Aorta (tissue), 5 donors: ENCODE measurements at regions not wholly inside any gene's neighbourhood (a gene's known extent, or its start where the extent isn't known, plus 50 kb on each side); places are given as distances from the start of the nearest gene placed in this dataset.

Experiments used
- ATAC-seq: fragments of 200-7000 bp; cut with Tn5 transposase; one replicate; pipeline ENCODE4 v1.9.1; 2022; ENCODE audit warnings: moderate library complexity; ENCODE audit not compliant: low FRiP score
- DNase-seq, 2 donors: peaks; one replicate each; pipeline ENCODE4 v3.0.0-alpha.2; 2020
- H3K27ac ChIP-seq, 2 donors: one replicate each; pipeline ENCODE4 v1.5.1; 2013; ENCODE audit warnings: low read length in 2 of 2, mild to moderate bottlenecking in 2 of 2, moderate library complexity in 2 of 2, control low read depth in 1 of 2, inconsistent platforms in 1 of 2, low read depth in 1 of 2
- H3K27me3 ChIP-seq, 2 donors: one replicate each; pipeline ENCODE4 v1.6.1; 2013; ENCODE audit warnings: control low read depth in 1 of 2, low read length in 1 of 2, mild to moderate bottlenecking in 1 of 2, moderate library complexity in 1 of 2; ENCODE audit not compliant: insufficient read depth in 2 of 2, control insufficient read depth in 1 of 2
- H3K36me3 ChIP-seq, 2 donors: one replicate each; pipeline ENCODE4 v1.6.1; 2013; ENCODE audit warnings: control low read depth in 1 of 2, low read length in 1 of 2, mild to moderate bottlenecking in 1 of 2; ENCODE audit not compliant: insufficient read depth in 2 of 2, control insufficient read depth in 1 of 2
- H3K4me1 ChIP-seq, 2 donors: one replicate each; pipeline ENCODE4 v1.6.1; 2013; ENCODE audit warnings: low read length in 2 of 2, control low read depth in 1 of 2, mild to moderate bottlenecking in 1 of 2, moderate library complexity in 1 of 2; ENCODE audit not compliant: insufficient read depth in 2 of 2, control insufficient read depth in 1 of 2
- H3K4me3 ChIP-seq, 2 donors: one replicate each; pipeline ENCODE4 v1.5.1; 2013; ENCODE audit warnings: low read length in 2 of 2, control low read depth in 1 of 2, mild to moderate bottlenecking in 1 of 2
- H3K9me3 ChIP-seq: one replicate; pipeline ENCODE4 v1.6.1; 2013; ENCODE audit warnings: mild to moderate bottlenecking, low read length; ENCODE audit not compliant: control insufficient read depth
- WGBS, 2 donors: extraction: QIAGEN DNeasy Blood & Tissue Kit; methylation state at CpG; one replicate each; pipeline ENCODE4 v1.1.7; 2013; 5-methylcytosine and 5-hydroxymethylcytosine counted together
- intact Hi-C, 2 donors: fragments of 100-400 bp; cut with DNase I; formaldehyde crosslinking; loops; one replicate each; pipeline versions ENCODE4 v1.14.2 to v1.15.0; 2022
- donor health status: healthy with polysubstance abuse.
- donor health status: Bipolar disorder and iron deficiency.
- donor health status: DM: no; HTN: no; CAD: no.
- donor health status: DM: no; HTN: no; CAD: no.
- donor health status: DM: yes; HTN: yes; CAD: no.

DNA sequence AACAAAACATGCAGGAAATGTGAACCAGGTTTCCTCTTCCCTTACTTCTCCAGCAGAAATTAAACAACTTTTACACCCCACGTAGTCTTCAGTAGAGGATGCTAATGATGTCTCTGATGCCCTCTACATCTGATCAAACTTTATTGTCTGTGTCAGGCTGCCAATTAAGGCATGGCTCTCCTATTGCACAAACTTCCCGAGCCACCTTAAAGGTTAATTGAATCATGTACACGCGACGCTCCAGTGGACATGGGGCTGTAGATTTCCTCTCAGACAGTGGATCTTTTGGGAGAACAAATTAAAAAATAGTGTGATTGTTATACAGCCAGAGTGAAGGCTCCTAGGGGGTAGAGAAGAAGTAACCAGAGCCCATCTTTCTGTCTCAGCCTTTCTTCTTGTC is 301.6 kb downstream of the SMAD2 start:
- ATAC-seq: no peak
- Histone ChIP-seq H3K4me3 (no peak overlapping the region), H3K27me3 (no peaks in the 10 kb centered on the region), H3K36me3 (no peaks in the 10 kb centered on the region), H3K9me3 (no peaks in the 10 kb centered on the region), H3K4me1 (no peaks in the 10 kb centered on the region), H3K27ac (no peak overlapping the region)
- WGBS, 2 donors: 60 to 63% methylated on average over 5 of the region's 5 CpGs
- intact Hi-C loops: loop anchor here in 1 of 2 donors (10.0 kb wide), 1 partner anchor 56 kb away; no protein-coding TSS in a partner anchor
- no peak for DNase-seq

DNA sequence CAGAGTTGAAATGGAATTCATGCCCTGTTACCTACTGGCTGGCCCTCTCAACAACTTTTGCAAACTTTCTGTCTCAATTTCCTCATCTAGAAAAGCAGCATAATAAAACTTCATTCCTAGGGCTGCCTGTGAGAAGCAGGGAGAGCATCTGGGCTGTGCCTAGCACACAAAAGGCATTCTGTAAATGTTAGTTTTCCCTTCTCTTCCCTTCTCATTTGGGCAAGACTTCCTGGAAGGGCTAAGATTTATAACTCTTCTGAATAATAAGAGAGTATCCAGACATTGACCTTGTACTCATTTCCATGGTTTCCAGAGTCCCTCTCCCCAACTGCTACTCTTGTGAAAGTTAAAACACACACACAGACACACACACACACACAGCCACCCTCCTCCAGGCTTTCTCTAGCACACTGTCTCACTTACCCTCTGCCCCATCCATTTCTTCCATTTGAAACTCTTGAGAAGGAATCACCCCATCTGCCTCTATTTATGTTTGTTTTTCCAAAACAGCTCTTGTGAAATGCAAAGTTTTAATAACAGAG is 302.1 kb downstream of the SMAD2 start:
- ATAC-seq (no peak), DNase-seq (no peak)
- H3K27ac ChIP-seq: no peak overlapping the region
- no peak overlapping the region for H3K4me3 ChIP-seq
- no peaks in the 10 kb centered on the region for H3K9me3 ChIP-seq
- intact Hi-C loops: loop anchor here in 1 of 2 donors (10.0 kb wide), 1 partner anchor 56 kb away; no protein-coding TSS in a partner anchor
- no peaks in the 10 kb centered on the region for H3K4me1 ChIP-seq
- H3K27me3 ChIP-seq: no peaks in the 10 kb centered on the region
- H3K36me3 ChIP-seq: no peaks in the 10 kb centered on the region

DNA sequence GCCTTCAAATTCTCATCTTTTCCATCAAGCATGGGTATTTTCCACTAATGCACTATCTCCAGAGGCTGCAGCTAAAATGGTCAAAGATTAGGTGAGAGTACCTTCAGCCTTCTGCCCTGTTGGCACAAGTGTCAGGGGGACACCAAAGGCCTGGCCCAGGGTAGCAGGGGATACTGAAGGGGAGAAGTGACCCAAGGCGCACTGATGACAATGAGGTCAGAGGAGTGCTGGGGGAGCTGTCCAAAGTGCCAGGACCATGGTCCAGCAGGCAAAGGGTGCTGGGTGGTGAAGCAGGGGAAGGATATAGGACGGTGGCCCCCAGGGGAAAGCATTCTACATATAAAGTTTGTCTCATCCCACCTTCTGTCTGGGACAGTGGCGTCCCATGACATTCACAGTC is 303.4 kb downstream of the SMAD2 start:
- ATAC-seq: no peak
- no peak for DNase-seq
- Histone ChIP-seq H3K36me3 (no peaks in the 10 kb centered on the region), H3K27ac (no peak overlapping the region), H3K4me1 (no peaks in the 10 kb centered on the region), H3K27me3 (no peaks in the 10 kb centered on the region), H3K9me3 (no peaks in the 10 kb centered on the region), H3K4me3 (no peak overlapping the region)
- intact Hi-C loops: loop anchor here in 1 of 2 donors (10.0 kb wide), 1 partner anchor 58 kb away; no protein-coding TSS in a partner anchor
- 57 to 67% methylated on average over 3 of the region's 3 CpGs for WGBS, 2 donors

DNA sequence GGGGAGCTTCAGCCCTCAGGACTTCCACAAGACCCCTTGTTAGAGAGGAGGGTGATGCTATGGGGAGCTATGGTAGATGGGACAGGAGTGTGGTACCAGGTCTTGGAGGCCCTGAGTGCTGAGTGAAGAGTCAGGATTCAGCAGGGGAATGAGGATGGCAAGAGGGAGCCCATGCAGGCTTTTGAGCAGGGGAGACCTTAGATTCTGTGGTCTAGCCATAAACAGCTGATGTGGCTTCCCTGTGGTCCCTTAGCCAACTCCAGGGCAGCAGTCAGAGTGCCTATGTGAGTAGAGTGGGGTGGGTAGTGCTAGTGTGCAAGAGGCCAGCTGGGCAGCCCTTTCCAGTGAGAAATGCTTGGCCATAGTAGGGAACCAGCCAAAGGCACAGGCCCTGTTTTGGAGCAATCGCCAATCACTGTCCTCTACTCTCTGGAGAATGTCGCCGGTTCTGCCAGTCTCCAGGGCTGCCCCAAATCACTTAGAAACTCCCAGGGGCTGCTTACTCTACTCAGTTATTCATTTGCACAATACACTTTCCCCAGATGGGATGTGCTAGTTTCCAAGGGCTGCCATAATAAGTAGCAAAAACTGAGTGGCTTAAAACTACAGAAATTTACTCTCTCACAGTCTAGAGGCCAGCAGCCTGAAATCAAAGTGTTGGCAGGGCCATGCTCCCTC is 310.5 kb downstream of the SMAD2 start:
- Histone ChIP-seq H3K36me3 (no peaks in the 10 kb centered on the region), H3K27me3 (no peaks in the 10 kb centered on the region), H3K9me3 (peaks cover 1% of the 10 kb centered on the region), H3K27ac (no peak overlapping the region), H3K4me3 (no peak overlapping the region), H3K4me1 (no peaks in the 10 kb centered on the region)
- intact Hi-C loops: loop anchor here in 1 of 2 donors (10.0 kb wide), 1 partner anchor 65 kb away; no protein-coding TSS in a partner anchor
- ATAC-seq: no peak
- WGBS, 2 donors: 79 to 86% methylated on average over 3 of the region's 3 CpGs
- DNase-seq: no peak

DNA sequence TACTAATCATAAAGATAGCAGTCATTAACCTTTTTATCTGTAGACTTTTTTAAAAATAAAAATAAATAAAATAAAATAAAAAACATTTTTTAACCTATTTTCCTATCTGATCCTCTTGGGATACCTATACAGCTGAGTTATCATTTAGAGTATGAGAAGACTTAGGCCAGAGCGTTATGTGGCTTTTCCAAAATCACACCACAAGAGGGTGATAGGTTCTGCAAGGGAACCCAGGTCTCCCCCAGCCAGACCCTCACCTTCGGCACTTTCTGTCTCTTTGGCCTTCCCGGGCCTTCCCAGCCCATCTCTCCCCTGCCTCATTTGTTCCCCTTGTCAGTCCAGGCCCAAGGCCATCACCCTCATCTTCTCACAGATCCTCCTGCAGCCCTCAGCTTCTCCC is 311.7 kb downstream of the SMAD2 start:
- Histone ChIP-seq H3K9me3 (peaks cover 1% of the 10 kb centered on the region), H3K4me3 (no peak overlapping the region), H3K27me3 (no peaks in the 10 kb centered on the region), H3K27ac (no peak overlapping the region), H3K4me1 (no peaks in the 10 kb centered on the region), H3K36me3 (no peaks in the 10 kb centered on the region)
- no peak for ATAC-seq
- no peak for DNase-seq
- WGBS, 2 donors: 84 to 89% methylated on average over 3 of the region's 3 CpGs
- intact Hi-C loops: no loop called here

DNA sequence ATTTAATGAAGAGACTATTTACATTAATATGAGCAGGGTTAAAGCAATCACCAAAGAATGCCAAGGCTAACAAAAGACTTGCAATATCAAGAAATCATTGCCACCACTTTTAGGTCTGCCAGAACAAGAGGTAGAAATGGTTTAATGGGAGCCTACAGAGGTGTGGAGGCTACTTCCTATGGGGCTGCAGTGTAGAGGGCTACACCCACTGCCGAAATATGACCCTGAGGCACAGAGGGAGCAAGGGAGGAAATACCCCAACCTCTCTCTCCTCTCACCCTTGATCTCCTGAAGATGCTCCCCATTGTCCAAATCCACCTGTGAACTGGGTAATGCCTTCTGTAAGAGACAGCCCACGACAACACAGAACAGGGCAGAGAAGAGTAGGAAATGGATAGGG is 315.4 kb downstream of the SMAD2 start:
- Histone ChIP-seq H3K27me3 (no peaks in the 10 kb centered on the region), H3K27ac (no peak overlapping the region), H3K4me1 (no peaks in the 10 kb centered on the region), H3K4me3 (no peak overlapping the region), H3K36me3 (no peaks in the 10 kb centered on the region), H3K9me3 (peaks cover 5% of the 10 kb centered on the region)
- ATAC-seq: no peak
- no peak for DNase-seq
- intact Hi-C loops: no loop called here
- WGBS, 2 donors: 62 to 79% methylated on average over 2 of the region's 2 CpGs

DNA sequence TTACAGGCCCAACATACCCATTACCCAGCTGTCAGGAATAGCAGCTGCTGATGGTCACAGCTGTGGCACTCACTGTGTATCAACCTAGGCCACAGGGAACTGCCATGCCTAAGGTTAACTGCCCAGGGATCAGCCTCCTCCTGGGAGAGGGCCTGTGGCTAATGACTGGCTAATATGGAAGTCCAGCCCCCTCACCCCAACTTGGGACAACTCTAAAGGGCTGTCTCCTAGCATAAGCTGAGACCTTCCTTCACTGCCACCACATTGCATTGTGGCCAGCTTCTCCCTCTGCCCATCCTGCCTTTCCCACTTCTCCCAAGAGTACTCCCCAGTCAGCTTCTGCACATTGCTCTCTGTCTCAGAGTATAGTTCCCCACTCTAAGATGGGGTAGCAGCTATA is 316.5 kb downstream of the SMAD2 start:
- no peaks in the 10 kb centered on the region for H3K4me1 ChIP-seq
- no peaks in the 10 kb centered on the region for H3K36me3 ChIP-seq
- no peak overlapping the region for H3K27ac ChIP-seq
- DNase-seq (no peak), ATAC-seq (no peak)
- peaks cover 5% of the 10 kb centered on the region for H3K9me3 ChIP-seq
- no peak overlapping the region for H3K4me3 ChIP-seq
- no peaks in the 10 kb centered on the region for H3K27me3 ChIP-seq
- intact Hi-C loops: no loop called here

DNA sequence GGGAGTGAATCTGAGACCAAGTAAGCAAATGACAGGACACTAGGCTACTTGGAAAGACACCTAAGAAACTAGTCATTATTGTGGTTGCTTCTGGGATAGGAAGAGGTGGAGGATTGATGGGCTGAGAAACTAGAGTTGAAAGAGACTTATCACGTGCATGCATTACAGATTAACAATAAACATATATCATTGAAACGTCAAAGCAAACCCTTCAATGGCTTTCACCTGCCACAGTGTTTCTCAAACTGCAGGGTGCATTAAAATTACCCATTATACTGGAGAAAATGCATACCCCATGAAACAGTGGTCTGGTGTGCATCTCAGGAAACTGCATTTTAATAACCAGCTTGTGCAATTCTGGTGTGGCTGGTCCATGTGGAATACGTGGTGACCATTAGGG is 318.8 kb downstream of the SMAD2 start:
- H3K9me3 ChIP-seq: peaks cover 4% of the 10 kb centered on the region
- ATAC-seq (no peak), DNase-seq (no peak)
- H3K27ac ChIP-seq: no peak overlapping the region
- no peaks in the 10 kb centered on the region for H3K36me3 ChIP-seq
- intact Hi-C loops: no loop called here
- H3K4me1 ChIP-seq: no peaks in the 10 kb centered on the region
- no peak overlapping the region for H3K4me3 ChIP-seq
- H3K27me3 ChIP-seq: no peaks in the 10 kb centered on the region
- WGBS, 2 donors: 38 to 47% methylated on average over 3 of the region's 3 CpGs

DNA sequence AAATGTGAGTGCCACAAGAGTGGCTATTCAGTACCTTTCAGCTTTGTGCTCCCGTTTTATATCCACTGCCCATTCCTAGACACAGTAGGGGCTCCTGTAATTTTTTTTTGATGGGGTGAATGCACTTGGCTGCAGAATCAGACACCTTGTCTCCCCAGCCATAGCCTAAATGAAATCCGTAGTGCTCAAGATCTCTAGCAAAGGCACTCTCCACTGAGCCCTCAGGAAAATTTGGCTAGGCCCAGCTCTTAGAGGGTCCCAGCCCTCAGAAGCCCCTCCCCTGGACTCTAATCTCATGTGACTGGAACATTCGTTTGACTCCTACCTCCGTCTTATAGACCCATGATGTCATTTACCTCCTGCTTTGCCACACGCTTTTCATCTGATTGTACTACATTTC is 323.9 kb downstream of the SMAD2 start:
- H3K27ac ChIP-seq: no peak overlapping the region
- ATAC-seq (no peak), DNase-seq (no peak)
- H3K36me3 ChIP-seq: no peaks in the 10 kb centered on the region
- H3K9me3 ChIP-seq: peaks cover 5% of the 10 kb centered on the region
- intact Hi-C loops: no loop called here
- no peak overlapping the region for H3K4me3 ChIP-seq
- no peaks in the 10 kb centered on the region for H3K4me1 ChIP-seq
- H3K27me3 ChIP-seq: no peaks in the 10 kb centered on the region
- WGBS, 2 donors: 59 to 71% methylated on average over 5 of the region's 5 CpGs
